Inflammatory macrophage treated with lipopolysaccharide for 4 hours (primary cell): ENCODE measurements at regions not wholly inside any gene's neighbourhood (a gene's known extent, or its start where the extent isn't known, plus 50 kb on each side); places are given as distances from the start of the nearest gene placed in this dataset.

Experiments
- DNase-seq: peaks from one replicate; pipeline ENCODE4 v3.0.0-alpha.2; 2020

DNA sequence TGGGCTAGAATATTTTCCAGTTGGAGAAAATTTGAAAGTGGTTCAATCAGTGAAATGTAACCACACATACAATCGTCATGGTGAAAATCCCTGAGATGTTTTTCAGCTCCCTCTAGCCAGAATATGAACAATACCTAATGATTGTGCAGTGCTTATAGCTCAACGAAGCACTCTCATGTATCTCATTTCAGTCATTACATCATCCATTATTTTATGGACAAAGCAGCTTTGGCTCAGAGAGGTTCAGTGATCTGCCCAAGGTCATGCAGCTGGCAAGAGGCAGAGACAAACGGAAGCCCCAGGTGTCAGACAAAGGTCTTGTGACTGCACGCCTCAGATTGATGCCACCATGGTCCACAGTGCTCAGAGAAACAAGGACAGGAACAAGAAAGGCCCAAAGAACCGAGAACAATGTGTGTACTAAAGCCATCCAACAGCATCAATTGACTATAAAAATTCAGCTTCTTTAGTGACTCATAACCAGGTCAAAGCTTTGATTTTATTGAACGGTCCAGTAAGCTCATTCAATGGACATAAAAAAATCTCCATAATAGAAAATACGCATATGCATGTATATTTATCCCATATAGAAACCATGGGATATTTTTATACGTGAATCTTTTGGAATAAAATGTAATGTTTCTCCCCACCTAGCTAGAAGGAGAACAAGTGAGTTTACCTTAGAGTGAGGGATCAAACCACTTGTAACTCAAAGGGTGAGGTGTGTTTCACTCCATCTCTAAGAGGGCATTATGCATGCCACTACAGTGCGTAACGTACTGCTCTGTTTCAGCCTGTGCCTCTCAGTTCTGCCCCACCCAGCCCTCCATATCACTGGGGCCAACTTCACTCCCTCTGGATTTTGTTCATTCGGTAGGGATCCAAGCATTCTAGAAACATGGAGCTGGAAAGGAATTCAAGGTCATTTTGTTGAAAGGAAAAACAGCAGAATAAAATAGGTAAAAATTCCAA is 141.8 kb downstream of the GRIN2B start:
- DNase-seq: no peak

DNA sequence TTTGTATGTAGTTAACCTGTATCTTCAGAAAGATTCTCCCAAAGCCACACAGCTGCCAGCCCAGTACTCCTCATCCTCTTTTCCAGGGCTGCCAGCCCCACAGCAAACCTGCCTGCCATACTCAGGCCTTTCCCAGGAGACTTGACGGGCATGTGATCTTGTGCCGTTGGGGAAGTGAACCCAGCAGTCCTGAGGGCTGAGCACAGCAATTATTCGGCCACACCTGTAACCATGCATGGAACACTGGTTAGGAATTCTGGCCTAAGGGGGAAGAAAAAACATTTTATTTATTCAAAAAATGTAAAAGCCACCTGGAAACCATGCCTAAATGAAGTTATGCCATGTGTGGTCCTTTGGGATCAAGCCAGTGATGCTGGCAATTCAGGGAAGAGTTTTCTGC is 145.3 kb downstream of the GRIN2B start:
- no peak for DNase-seq

DNA sequence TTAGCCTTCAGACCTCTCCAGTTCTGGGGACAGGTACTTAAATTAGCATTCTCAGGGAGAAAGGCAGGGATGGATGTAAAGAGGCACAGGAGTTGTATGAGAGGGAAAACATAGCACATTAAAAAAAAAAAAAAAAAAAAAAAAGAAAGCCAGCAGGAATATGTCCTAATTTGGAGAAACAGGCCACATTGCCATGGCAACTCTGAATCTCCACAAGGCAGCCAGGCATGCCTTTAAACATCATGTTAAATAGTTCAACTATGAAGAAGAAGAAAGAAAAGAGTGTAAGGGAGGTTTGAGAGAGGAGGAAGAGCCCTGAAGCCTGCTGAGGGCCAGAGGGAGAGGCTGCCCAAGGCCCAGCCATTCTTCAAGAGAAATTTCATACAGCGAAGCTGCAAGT is 145.8 kb downstream of the GRIN2B start:
- no peak for DNase-seq

DNA sequence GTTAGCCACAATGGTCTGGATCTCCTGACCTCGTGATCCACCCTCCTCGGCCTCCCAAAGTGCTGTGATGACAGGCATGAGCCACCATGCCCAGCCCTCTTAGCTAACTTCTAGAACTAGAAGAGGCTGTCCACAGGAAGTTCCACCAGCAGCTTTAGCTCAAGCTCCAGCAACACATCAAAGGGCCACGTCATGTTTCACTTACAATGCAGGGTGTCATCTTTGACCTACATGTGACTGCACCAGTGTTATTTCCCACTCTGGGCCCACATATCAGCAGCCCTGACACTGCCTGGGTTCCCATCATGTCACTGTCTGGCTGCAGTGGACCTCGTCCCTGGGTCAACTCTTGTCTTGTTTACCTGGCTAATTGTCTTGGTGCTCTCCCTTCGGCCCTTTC is 147.2 kb downstream of the GRIN2B start:
- DNase-seq: no peak

DNA sequence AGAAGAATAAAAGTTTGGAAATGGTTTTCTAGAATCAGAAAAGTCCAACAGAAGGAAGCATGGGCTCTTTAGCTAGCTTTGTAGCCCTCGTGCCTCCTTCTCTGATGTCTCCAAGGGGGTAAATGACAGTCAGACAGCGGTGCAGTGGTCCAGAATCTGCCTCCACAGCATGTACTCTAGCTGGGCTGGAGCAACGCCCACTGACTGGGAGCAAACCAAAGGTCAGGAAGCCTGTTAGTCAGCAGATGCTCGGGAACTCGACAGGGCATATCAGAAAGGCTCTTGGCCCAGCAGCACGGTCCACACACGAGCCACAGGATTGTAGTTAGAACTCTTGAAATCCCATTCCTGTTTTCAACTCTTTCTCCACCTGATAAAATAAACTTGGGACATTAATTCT is 164.3 kb downstream of the GRIN2B start:
- DNase-seq: no peak

DNA sequence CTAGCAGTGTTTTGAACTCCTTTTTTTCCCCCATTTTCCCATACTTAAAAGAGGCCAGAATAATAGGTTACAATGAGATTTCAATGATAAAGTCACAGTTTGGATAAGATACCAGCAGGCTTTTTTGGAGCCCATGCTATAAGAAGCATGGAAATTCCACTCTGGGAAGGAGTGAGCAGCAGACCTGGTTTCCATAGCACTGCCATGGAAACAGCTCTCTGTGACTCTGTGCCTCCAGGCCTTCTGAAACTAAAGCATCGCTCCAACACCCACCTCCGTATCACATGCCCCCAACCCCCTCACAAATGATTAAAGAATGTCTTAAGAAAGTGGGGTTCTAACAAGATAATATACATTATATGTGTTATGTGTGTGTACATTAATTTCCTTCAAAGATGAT is 165.0 kb downstream of the GRIN2B start:
- DNase-seq: no peak

DNA sequence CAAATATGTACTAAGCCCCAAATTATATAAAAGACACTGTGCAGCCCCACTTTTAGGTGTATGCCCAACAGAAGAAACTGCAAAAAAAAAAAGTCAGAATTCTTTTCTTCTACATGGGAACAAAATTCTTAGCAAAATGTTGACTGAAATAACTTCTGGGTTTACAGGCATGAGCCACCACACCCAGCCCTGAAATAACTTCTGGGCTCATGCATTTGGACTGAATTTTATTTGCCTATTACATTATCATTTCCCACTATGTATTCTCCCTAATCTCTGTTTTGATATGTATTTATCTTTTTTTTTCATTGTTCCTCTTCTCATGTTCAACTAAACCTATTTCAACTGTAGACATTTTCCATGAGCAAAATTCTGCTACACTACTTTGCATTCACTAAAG is 169.2 kb downstream of the GRIN2B start:
- DNase-seq: no peak

DNA sequence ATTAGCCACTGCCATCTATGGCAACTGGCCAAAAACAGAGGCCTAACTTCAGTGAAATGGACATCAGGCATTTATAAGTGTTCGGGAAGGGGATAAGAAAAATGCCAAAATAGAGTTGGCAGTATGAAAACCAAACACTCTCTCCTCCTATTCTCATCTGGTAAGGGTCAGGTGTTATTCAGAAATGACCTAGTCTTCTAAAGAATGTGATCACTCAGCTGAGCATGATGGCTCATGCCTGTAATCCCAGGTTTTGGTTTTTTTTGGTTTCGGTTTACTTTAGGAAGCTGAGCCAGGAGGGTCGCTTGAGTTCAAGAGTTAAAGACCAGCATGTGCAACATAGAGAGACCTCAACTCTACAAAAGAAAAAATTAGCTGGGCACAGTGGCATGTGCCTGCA is 170.3 kb downstream of the GRIN2B start:
- DNase-seq: no peak

DNA sequence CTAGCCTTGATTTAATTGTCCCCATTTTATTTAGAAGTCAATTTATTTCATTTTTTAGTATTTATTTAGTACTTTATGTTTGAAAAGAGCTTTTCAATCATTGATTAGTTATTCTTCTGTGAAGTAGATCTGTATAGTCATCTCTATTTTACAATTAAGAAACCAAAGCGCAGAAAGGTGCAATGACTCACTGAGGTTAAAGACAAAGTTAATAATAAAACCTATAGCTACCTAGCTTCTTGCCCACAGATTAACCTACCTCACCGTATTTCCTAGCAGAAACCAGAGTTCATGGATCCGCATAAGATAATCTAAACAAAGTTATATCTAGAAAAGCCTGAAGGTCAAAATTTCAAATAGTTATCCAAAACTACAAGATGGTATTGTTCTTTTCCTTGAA is 176.4 kb downstream of the GRIN2B start:
- DNase-seq: no peak

DNA sequence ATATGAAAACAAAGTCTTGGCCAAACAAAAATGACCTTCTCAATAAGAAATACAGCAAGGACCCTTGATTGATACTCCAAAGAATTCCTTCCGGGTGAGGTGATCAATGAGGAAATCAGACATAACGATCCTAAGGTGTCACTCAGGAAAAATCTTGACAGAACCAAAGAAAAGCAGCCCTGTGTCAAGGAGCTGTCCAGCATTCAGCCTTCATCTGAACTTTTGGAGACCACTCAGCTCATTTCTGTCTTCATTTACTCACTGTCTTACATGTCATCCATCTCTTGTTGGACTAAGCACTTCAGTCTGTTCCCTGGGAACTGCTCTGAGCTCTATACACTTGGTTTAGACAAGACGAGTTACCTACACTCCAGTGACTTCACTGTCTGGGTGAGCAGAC is 179.9 kb downstream of the GRIN2B start:
- no peak for DNase-seq

DNA sequence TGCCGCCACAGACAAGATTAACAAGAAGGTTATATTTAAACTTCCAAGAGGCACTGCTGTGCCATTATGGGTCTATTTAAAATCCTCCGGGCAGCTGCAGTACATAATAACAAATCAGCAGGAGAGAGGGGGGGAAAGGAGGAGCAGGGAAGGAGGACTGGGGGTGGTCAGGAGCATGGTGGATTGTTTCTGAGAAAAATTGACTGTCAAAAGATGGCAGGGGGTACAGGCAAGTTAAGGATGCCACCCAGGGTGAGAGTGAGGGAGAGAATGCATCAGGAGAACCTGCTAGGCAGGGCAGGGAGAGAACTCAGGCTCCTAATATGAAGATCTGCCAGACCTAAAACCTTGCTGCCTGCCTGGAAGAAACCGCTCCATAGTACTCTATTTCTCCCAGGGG is 181.8 kb downstream of the GRIN2B start:
- no peak for DNase-seq

DNA sequence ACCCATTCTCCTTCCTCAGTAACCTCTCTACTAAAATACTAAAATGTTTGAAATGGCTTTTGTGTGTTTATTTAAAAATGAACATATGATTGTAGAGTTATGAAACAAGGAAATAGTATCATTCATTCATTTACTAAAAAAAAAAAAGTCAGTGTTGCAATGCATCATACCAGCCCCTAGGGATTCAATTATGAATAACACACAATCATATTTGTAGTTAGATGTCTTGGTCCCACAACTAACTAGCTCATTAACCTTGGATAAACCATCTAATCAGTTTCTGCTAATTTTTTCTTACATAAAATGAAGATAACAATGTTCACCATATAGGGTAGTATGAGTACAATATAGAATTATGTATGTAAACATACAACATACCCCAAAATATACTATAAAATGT is 183.2 kb downstream of the GRIN2B start:
- no peak for DNase-seq

DNA sequence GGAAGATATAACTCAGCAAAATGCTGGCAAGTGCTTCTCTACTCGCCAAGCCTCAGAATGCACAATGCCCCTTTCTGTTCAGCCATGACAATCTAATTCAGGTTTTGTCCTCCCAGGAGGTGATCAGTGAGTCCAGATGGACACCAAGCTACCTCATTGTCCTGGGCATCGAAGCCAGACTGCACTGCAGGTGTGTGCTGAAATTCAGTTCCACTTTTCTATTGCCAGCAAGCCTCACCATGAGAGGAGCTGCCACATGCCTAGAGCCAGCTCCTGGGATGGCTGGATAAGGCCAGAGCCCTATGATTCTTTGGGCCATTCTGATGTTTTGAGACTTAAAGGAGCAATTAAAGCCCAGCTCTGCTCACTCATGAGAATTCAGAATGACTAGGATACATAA is 186.7 kb downstream of the GRIN2B start:
- DNase-seq: no peak

DNA sequence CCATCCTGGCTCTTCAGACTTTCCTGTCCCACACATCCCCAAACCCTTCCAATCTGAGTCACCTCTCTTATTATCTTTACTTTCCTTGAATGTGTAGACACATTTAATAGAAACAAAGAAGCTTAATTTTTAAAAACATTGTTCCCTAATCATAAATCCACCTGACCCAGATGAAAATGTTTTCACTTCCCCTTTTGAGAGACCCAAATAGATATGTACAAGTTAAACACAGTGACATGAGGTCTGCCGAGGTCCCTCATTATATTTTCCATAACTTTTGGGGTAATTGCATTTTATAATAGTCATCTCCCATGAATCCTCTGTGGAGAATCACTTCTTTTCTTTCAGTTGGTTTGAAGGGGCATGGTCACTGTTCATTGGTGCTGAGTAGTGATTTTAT is 191.1 kb downstream of the GRIN2B start:
- no peak for DNase-seq

DNA sequence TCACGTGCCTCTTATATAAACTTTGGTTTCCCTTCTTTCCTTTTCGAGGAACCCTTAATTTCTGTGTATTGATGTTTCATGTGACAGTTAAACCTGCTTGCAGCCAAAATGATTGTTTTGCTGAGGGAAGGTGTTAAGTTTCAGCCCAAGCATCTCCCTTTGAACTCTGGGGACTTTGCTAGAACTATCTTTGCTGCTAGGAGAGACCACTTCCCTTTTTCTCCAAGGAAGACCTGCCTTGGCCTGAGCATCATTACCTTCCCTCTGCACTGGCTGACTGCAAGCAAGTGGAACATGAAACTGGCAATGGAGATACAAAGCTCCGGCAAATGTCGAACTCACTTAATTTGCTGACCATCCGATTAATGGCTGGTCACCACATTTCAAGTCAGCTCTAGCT is 192.8 kb downstream of the GRIN2B start:
- no peak for DNase-seq

DNA sequence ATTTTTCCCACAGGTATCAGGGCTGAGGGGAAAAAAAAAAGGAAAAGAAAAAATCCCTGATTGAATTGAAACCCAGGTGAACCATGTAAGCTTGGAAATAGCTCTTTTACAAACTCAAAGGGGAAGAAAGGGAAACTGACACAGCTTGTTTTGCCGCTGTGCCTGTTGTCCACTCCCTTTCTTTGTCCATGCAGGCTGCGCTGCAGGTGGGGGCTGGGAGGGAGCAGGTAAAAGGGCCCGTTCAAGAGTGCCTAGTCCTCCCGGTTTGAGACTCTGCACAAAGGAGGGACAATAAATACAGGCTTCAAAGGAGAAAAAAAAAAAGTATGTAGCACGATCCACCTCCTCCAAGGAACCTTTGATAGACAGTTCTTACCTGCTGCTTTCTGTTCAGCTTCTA is 194.8 kb downstream of the GRIN2B start:
- DNase-seq: no peak

DNA sequence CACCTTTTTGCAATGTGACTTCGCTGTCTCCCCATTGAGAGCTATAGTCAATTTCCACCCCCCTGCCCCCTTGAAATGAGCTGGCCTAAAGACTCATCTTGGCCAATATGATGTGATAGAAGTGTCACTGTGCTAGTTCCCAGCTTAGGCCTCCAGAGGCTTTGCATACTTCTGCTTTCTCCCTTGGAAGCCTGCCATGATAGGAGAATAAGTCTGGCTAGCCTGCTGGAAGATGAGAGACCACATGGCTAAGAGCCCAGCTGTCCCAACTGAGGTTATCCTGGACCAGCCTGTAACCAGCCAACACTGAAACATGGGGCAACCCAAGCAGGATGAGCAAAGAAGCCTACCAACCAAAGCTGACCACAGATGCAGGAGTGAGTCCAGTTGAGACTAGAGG is 196.9 kb downstream of the GRIN2B start:
- DNase-seq: no peak

DNA sequence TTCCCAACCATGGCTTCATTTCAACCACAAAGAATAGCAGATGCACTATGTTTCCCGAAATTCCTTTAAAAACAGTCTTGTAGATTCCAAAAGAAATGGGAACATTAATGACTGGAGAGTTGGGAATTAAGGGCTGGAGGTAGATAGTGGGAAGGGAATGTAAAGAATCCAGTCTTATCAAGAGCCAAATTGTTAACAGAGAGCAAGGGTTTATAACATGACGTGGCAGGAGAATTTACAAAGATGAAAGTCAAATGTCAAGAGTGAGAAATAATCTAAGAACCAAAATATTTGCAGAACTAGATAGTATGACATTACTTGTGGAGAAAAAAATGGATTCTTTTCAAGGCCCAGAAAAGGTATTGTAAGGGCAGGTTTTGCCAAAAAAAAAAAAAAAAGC is 200.9 kb downstream of the GRIN2B start:
- DNase-seq: no peak

DNA sequence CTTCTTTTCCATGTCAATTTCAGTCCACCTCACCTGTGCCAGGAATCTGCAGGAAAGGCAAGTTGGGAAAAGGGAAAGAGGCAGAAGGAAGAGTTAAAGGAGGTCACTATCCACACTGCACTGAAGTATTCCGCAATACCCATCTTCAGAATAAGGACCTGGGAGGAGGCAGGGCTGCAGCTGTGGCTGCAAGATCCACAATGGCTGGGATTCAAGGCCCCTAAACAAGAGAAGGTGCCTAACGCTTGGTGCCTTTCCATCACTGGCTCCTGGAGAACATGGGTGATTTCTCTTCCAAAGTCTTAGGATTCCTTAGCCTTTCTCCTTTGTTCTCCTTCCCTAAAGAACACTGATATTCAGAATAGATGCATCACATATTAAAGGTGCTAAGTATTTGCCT is 204.0 kb downstream of the GRIN2B start:
- DNase-seq: no peak

DNA sequence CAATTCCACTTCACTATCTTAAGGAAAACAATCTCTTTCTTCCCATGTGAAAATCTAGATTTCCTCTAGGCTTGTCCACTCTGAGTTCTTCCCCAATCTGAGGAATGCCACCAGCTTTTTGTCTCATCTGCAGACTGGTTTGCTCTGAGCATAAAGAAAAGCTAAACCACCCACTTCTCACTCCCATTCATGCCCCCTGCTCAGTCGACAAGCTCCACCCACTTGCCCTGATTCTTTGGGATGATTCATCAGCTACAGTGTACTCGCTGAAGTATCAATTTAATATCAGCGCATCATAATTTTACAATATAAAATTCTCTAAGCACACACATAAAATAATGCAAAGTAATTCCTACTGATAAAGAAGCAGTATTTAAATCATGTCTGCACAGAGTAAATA is 209.1 kb downstream of the GRIN2B start:
- DNase-seq: no peak

DNA sequence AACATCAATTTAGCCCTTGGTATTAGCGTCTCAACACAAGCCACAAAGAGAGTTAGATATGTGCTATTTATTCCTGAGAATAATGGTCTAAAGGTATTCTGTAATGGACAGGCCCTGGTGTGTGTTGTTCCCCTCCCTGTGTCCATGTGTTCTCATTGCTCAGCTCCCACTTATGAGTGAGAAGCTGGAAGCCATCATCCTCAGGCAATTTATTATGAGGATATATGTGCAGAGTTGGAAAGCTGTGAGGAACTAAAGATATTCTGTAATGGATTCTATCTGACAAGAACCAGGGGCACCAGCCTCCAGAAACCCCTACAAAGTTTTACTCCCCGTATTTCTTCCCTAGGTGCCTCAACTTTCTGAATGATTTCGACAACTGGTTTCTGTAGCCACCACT is 210.8 kb downstream of the GRIN2B start:
- DNase-seq: no peak

DNA sequence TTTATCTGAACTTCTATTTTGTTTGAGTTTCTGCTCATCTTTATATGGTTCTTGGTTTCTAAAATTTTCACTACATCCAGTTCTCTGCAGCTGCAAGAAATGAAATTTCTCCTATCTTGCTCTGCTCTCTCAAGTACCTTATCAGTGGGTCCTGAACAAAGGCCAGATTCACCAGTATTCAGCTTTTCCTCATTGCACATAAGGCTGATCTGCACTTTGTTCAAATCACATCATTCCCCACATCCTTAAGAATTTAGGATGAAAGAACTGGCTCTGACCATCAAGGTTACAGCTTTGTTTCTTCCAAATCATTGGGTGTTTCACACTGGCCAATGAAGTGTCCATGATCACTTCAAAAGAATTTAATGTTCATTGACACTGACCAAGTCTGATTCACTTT is 211.4 kb downstream of the GRIN2B start:
- no peak for DNase-seq

DNA sequence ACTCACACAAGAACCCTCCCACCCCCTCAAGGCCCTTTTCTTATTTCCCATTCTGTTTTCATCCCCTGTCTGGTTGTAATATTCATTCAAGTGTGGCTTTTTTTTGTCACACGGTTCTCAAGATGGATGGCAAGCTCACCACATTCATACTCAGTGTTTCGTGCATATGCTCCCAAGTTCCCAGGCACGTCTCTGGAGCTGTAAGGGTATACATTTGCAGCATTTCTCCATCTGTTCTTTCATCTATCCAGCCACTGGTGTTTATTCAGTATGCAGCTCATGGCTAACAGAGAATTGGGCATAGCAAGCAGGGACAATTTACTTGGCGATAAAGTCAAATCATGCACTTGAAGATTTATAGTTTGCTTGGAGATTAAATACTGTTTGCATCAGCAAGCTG is 212.1 kb downstream of the GRIN2B start:
- DNase-seq: no peak

DNA sequence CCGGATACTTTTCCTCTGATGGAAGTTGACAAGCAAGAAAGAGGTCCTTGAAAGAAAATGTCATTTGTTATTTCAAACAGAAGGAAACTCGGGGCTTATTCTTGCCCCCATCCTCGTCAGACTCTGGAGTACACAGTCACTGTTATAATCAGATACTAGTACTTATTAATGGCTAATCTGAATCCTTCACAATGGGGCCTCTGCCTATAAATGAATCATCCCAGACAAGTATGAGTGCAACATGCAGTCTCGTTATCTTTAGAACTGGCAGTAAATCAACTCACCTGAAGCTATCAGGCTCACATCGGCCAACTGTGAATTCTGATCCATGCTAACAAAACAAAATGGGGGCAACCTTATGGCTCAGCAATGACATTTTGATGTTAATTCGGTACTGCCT is 216.7 kb downstream of the GRIN2B start:
- DNase-seq: no peak

DNA sequence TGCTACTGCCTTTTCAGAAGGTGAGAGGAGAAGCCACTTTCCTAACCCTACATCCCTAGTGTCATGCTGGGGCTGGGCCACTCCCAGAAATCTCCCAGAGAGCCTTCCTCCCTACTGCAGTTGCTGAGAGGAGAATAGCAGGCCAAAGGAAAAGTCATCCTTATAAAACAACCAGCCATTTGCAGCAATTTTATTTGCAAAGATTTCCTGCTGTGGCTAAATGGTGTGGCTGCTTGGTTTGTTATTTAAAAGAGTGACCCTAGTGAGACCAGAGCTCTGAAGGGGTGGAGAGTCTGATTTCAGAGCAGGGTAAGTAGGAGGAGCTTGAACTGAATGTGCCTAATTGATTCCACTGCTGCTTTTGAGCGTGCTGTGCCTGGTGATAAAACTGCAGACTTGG is 232.0 kb downstream of the GRIN2B start:
- no peak for DNase-seq
